ENCODE measurements at regions not wholly inside any gene's neighbourhood (a gene's known extent, or its start where the extent isn't known, plus 50 kb on each side); places are given as distances from the start of the nearest gene placed in this dataset.

DNA sequence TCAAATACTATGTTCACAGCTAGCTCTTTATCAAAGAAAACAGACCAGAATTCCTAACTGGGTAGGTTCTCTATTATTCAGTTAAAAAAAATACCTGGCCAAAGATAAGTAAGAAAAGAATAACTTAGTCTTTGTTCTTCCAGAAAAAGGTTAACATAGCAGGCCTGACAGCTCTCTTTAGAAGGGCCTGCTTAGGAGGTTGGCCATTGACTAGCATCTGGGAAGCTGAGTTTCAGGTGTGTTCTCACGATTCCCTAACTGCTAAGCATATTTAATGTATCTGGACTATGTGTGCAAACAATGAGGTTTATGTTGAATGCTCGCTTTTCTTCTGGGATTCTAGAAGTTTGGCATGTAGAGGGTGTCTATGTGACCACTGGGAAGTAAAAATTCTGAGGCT lies 618.9 kb downstream of the HACE1 start:
- DNase-seq (ENCODE audit: low read depth, low spot score) = no peak
- Histone ChIP-seq H3K4me1 (ENCODE audit: control insufficient read depth, insufficient read depth, low read length) (no peaks in the 10 kb centered on the region), H3K27me3 (ENCODE audit: control insufficient read depth, insufficient read depth, low read length) (no peaks in the 10 kb centered on the region), H3K4me3 (ENCODE audit: low read length) (no peak overlapping the region), H3K27ac (ENCODE audit: low read length) (no peak overlapping the region), H3K9me3 (ENCODE audit: control insufficient read depth, insufficient read depth, low read length) (no peaks in the 10 kb centered on the region), H3K36me3 (ENCODE audit: control insufficient read depth, insufficient read depth, low read length) (no peaks in the 10 kb centered on the region)
- no CpG with 5 or more reads among the region's 2 CpGs for WGBS (ENCODE audit: insufficient coverage, insufficient read length)

DNA sequence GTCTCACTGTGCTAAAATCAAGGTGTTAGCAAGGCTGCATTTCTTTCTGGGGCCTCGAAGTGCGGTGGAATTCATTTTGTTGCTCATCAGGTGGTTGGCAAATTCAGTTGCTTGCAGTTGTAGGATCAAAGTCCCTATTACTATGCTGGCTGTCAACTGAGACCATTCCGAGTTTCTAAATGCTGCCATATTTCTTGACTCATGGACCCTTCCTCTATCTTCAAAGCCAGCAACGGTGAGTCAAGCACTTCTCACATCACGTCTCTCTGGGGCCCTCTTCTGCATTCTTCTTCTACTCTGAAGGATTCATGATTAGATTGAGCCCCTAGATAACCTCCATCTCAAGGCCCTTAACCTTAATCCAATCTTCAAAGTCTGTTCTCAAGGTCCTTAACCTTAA lies 619.7 kb downstream of the HACE1 start:
- Histone ChIP-seq H3K4me3 (ENCODE audit: low read length) (no peak overlapping the region), H3K27ac (ENCODE audit: low read length) (no peak overlapping the region)
- no CpG with 5 or more reads among the region's 5 CpGs for WGBS (ENCODE audit: insufficient coverage, insufficient read length)

DNA sequence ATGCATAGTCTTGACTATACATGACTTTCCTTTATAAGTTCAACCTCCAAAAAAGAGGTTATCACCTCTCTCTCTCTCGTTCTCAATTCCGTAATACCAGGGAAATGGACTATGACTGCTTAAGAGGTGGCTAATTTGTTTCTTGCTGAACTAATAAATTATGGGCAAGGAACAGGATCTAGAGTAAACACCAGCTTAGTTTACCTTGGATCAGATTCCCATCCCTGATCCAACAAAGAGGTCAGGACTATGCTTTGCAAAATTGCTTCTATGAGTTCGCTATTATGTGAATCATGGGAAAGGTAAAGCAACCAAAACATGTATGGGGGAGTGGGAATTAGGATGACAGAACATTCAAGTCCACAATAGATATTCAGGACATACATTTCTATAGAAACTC lies 630.7 kb downstream of the HACE1 start:
- no peaks in the 10 kb centered on the region for H3K27me3 ChIP-seq (ENCODE audit: control insufficient read depth, insufficient read depth, low read length)
- H3K27ac ChIP-seq (ENCODE audit: low read length) = no peak overlapping the region
- no peak for DNase-seq (ENCODE audit: low read depth, low spot score)
- H3K4me3 ChIP-seq (ENCODE audit: low read length) = no peak overlapping the region
- no peaks in the 10 kb centered on the region for H3K9me3 ChIP-seq (ENCODE audit: control insufficient read depth, insufficient read depth, low read length)
- H3K4me1 ChIP-seq (ENCODE audit: control insufficient read depth, insufficient read depth, low read length) = no peaks in the 10 kb centered on the region
- no peaks in the 10 kb centered on the region for H3K36me3 ChIP-seq (ENCODE audit: control insufficient read depth, insufficient read depth, low read length)
- WGBS (ENCODE audit: insufficient coverage, insufficient read length) = no CpG with 5 or more reads among the region's 3 CpGs

More for the DNA sequence above, 619.7 kb downstream of the HACE1 start:
- no peaks in the 10 kb centered on the region for H3K4me1 ChIP-seq (ENCODE audit: control insufficient read depth, insufficient read depth, low read length)
- no peak for DNase-seq (ENCODE audit: low read depth, low spot score)
- H3K36me3 ChIP-seq (ENCODE audit: control insufficient read depth, insufficient read depth, low read length) = no peaks in the 10 kb centered on the region
- no peaks in the 10 kb centered on the region for H3K9me3 ChIP-seq (ENCODE audit: control insufficient read depth, insufficient read depth, low read length)
- no peaks in the 10 kb centered on the region for H3K27me3 ChIP-seq (ENCODE audit: control insufficient read depth, insufficient read depth, low read length)

DNA sequence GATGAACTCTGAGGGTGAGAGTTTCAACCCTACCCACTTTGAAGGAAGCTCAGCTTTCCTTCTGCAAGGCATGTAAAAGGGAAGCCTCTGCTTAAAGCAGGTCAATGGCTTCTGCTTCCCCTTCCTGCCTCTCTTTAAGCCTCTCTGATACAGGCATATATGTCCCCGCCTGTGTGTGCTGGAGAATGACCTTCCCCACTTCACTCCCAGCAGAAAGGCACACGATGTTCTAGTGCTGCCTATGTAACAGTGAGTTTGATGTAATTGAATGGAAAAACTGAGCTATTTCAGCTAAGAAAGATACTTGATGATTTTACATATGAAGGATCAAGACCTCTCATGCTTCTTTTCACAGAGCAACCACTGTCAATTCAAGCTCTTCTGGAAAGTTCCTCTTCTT lies 632.2 kb downstream of the HACE1 start:
- no peak overlapping the region for H3K27ac ChIP-seq (ENCODE audit: low read length)
- H3K4me1 ChIP-seq (ENCODE audit: control insufficient read depth, insufficient read depth, low read length) = no peaks in the 10 kb centered on the region
- H3K4me3 ChIP-seq (ENCODE audit: low read length) = no peak overlapping the region
- H3K27me3 ChIP-seq (ENCODE audit: control insufficient read depth, insufficient read depth, low read length) = no peaks in the 10 kb centered on the region
- no peaks in the 10 kb centered on the region for H3K36me3 ChIP-seq (ENCODE audit: control insufficient read depth, insufficient read depth, low read length)
- no peak for DNase-seq (ENCODE audit: low read depth, low spot score)
- no peaks in the 10 kb centered on the region for H3K9me3 ChIP-seq (ENCODE audit: control insufficient read depth, insufficient read depth, low read length)
- no CpG with 5 or more reads among the region's 2 CpGs for WGBS (ENCODE audit: insufficient coverage, insufficient read length)

DNA sequence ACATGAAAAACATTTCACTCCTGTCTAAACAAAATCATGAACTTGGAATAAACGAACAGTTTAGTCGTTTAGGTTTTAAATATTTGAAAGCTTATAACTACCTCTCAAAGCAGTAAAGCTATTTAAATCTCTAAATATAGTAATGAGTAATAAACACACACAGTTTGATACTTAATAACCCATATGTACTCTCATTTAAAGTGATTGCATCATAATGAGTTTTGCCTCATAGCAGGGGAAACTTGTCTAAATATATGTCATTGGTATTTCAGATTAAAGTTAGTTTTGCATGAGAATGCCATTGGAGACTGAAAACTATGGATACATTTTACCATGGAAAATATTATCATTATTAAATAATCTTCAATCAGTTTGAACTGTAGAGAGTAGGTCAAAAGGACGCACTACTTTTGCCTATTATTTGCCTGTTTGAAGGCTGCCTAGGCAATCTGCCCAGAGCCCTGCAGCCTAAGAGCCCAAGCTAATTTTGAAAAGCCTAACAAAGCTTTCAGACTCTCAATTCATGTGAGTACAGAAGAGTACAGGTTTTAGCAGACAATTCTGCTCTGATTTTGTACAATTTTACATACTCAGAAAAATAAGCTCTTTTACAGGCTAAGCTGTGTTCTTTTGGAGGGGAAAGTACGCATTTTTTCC lies 632.8 kb downstream of the HACE1 start:
- no CpG with 5 or more reads among the region's 4 CpGs for WGBS (ENCODE audit: insufficient coverage, insufficient read length)
- H3K36me3 ChIP-seq (ENCODE audit: control insufficient read depth, insufficient read depth, low read length) = no peaks in the 10 kb centered on the region
- DNase-seq (ENCODE audit: low read depth, low spot score) = no peak
- H3K27me3 ChIP-seq (ENCODE audit: control insufficient read depth, insufficient read depth, low read length) = no peaks in the 10 kb centered on the region
- no peaks in the 10 kb centered on the region for H3K4me1 ChIP-seq (ENCODE audit: control insufficient read depth, insufficient read depth, low read length)
- H3K4me3 ChIP-seq (ENCODE audit: low read length) = no peak overlapping the region
- no peak overlapping the region for H3K27ac ChIP-seq (ENCODE audit: low read length)
- H3K9me3 ChIP-seq (ENCODE audit: control insufficient read depth, insufficient read depth, low read length) = no peaks in the 10 kb centered on the region

DNA sequence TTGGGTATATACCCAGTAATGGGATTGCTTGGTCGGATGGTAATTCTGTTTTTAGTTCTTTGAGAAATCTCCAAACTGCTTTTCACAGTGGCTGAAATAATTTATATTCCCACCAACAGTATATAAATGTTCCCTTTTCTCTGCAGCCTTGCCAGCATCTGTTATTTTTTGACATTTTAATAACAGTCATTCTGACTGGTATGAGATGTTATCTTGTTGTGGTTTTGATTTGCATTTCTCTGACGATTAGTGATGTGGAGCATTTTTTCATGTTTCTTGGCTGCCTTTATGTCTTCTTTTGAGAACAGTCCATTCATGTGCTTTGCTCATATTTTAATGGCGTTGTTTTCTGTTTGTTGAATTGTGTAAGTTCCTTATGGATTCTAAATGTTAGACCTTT lies 641.6 kb downstream of the HACE1 start:
- DNase-seq (ENCODE audit: low read depth, low spot score) = no peak
- no CpG with 5 or more reads among the region's 3 CpGs for WGBS (ENCODE audit: insufficient coverage, insufficient read length)
- H3K27ac ChIP-seq (ENCODE audit: low read length) = no peak overlapping the region

DNA sequence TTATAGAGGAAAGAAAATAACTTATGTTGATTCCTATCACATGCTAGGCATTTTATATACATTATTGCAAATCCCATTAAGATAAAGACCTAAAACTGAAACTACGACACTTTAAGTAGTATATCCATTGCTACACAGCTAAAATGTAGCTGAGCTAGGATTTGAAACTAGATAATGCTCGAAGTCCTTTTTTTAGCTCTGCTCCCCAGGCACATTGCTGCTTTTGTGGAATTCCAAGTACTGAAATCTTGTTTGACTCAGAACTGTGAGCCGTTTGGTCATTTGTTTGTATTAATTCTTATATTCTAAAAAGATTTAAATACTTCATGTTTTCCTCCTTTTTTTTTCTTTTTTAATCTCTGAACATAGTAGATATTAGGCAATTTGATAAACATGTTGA lies 644.8 kb downstream of the HACE1 start:
- Histone ChIP-seq H3K9me3 (ENCODE audit: control insufficient read depth, insufficient read depth, low read length) (no peaks in the 10 kb centered on the region), H3K27me3 (ENCODE audit: control insufficient read depth, insufficient read depth, low read length) (no peaks in the 10 kb centered on the region), H3K27ac (ENCODE audit: low read length) (no peak overlapping the region), H3K4me3 (ENCODE audit: low read length) (no peak overlapping the region), H3K36me3 (ENCODE audit: control insufficient read depth, insufficient read depth, low read length) (no peaks in the 10 kb centered on the region), H3K4me1 (ENCODE audit: control insufficient read depth, insufficient read depth, low read length) (no peaks in the 10 kb centered on the region)
- WGBS (ENCODE audit: insufficient coverage, insufficient read length) = no CpG with 5 or more reads among the region's 3 CpGs
- no peak for DNase-seq (ENCODE audit: low read depth, low spot score)

More for the DNA sequence above, 641.6 kb downstream of the HACE1 start:
- H3K9me3 ChIP-seq (ENCODE audit: control insufficient read depth, insufficient read depth, low read length) = no peaks in the 10 kb centered on the region
- no peaks in the 10 kb centered on the region for H3K4me1 ChIP-seq (ENCODE audit: control insufficient read depth, insufficient read depth, low read length)
- H3K4me3 ChIP-seq (ENCODE audit: low read length) = no peak overlapping the region
- H3K36me3 ChIP-seq (ENCODE audit: control insufficient read depth, insufficient read depth, low read length) = no peaks in the 10 kb centered on the region
- no peaks in the 10 kb centered on the region for H3K27me3 ChIP-seq (ENCODE audit: control insufficient read depth, insufficient read depth, low read length)

DNA sequence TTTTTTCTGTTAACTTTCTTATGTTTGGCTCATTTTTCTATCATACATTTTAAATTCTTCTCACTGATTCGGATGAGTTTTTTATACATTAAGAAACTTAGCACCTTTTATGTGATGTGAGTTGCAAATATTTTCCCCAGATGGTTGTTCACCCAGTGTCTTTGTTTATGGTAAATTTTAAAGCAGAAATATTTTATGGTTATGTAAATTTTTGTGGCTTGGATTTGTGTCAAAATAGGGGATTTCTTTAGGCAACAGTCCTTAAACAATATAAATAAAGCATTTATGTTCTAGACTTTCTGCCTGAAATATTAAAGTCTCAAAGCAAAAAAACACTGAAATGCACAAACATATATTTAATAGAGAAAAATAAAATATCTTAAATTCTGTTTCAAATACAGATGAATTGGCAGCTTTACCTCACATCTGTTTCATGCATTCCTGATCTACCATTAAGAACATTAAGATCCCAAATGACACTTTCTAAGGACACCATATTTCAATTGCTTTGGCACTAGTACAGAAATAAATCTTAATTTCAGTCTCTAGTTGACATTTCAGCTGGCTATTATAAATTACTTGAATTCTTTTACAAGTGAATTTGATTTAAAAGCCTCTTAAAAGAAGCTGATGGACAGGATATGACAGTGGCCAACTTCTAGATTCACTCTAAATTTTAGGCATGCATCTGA lies 646.6 kb downstream of the HACE1 start:
- Histone ChIP-seq H3K4me1 (ENCODE audit: control insufficient read depth, insufficient read depth, low read length) (no peaks in the 10 kb centered on the region), H3K27ac (ENCODE audit: low read length) (no peak overlapping the region), H3K9me3 (ENCODE audit: control insufficient read depth, insufficient read depth, low read length) (no peaks in the 10 kb centered on the region), H3K4me3 (ENCODE audit: low read length) (no peak overlapping the region), H3K27me3 (ENCODE audit: control insufficient read depth, insufficient read depth, low read length) (no peaks in the 10 kb centered on the region), H3K36me3 (ENCODE audit: control insufficient read depth, insufficient read depth, low read length) (no peaks in the 10 kb centered on the region)
- no CpG with 5 or more reads among the region's 1 CpG for WGBS (ENCODE audit: insufficient coverage, insufficient read length)
- no peak for DNase-seq (ENCODE audit: low read depth, low spot score)

DNA sequence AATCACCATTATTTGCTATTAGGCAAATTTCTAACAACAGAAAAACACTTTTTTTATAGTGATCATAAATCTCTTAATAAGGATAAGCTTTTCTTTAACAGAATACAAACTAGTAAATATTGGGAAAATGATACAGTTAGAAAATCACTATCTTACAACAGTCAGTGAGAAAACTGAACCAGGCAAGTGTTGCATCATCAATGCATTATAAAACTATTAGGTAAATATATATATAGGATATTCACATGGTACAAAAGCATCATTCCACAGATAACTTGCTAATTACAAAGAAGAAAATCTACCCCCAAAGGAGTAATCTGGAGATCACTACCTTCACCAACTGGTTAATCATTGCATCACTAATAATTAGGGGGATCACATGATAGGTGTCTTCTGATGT lies 652.1 kb downstream of the HACE1 start:
- DNase-seq (ENCODE audit: low read depth, low spot score) = no peak
- no peaks in the 10 kb centered on the region for H3K27me3 ChIP-seq (ENCODE audit: control insufficient read depth, insufficient read depth, low read length)
- H3K4me1 ChIP-seq (ENCODE audit: control insufficient read depth, insufficient read depth, low read length) = no peaks in the 10 kb centered on the region
- H3K4me3 ChIP-seq (ENCODE audit: low read length) = no peak overlapping the region
- no peaks in the 10 kb centered on the region for H3K36me3 ChIP-seq (ENCODE audit: control insufficient read depth, insufficient read depth, low read length)
- H3K27ac ChIP-seq (ENCODE audit: low read length) = no peak overlapping the region
- H3K9me3 ChIP-seq (ENCODE audit: control insufficient read depth, insufficient read depth, low read length) = no peaks in the 10 kb centered on the region

DNA sequence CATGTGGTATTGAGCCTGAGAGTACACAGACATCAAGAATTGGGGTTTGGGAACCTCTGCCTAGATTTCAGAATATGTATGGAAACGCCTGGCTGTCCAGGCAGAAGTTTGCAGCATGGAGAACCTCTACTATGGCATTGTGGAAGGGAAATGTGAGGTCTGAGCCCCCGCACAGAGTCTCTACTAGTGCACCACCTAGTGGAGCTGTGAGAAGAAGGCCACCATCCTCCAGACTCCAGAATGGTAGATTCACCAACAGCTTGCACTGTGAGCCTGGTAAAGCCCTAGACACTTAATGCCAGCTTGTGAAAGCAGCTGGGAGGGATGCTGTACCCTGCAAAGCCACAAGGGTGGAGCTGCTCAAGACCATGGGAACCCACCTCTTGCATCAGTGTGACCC lies 658.2 kb downstream of the HACE1 start:
- WGBS (ENCODE audit: insufficient coverage, insufficient read length) = no CpG with 5 or more reads among the region's 2 CpGs

DNA sequence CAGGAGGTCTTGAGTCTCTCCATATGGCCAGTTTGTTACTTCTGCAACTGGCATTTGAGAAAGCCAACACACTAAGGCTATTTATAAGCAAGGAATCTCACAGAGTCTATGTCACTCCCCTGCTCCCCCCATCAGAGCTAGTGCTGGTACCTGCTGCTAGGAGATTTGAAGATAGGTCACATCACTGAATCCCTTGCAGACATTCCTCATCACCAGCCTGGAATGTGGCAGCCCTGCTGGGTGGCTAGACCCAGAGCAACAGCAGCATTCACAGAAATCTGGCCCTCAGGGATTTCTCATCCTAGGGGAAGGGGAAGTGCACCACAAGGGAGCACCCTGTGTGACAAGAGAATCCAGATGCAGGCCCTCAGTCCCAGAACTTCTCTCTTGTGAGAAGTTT lies 672.1 kb downstream of the HACE1 start:
- no peak overlapping the region for H3K27ac ChIP-seq (ENCODE audit: low read length)
- DNase-seq (ENCODE audit: low read depth, low spot score) = no peak
- H3K4me3 ChIP-seq (ENCODE audit: low read length) = no peak overlapping the region
- H3K4me1 ChIP-seq (ENCODE audit: control insufficient read depth, insufficient read depth, low read length) = no peaks in the 10 kb centered on the region; the same call in 1 of the 2 replicates
- H3K36me3 ChIP-seq (ENCODE audit: control insufficient read depth, insufficient read depth, low read length) = no peaks in the 10 kb centered on the region
- no peaks in the 10 kb centered on the region for H3K9me3 ChIP-seq (ENCODE audit: control insufficient read depth, insufficient read depth, low read length)
- H3K27me3 ChIP-seq (ENCODE audit: control insufficient read depth, insufficient read depth, low read length) = no peaks in the 10 kb centered on the region

More for the DNA sequence above, 658.2 kb downstream of the HACE1 start:
- H3K27ac ChIP-seq (ENCODE audit: low read length) = no peak overlapping the region
- H3K4me3 ChIP-seq (ENCODE audit: low read length) = no peak overlapping the region
- H3K36me3 ChIP-seq (ENCODE audit: control insufficient read depth, insufficient read depth, low read length) = no peaks in the 10 kb centered on the region
- H3K4me1 ChIP-seq (ENCODE audit: control insufficient read depth, insufficient read depth, low read length) = no peaks in the 10 kb centered on the region
- H3K27me3 ChIP-seq (ENCODE audit: control insufficient read depth, insufficient read depth, low read length) = no peaks in the 10 kb centered on the region
- H3K9me3 ChIP-seq (ENCODE audit: control insufficient read depth, insufficient read depth, low read length) = no peaks in the 10 kb centered on the region
- no peak for DNase-seq (ENCODE audit: low read depth, low spot score)

All from iPS DF 6.9 (cell line).